Trophoblast cell (in vitro differentiated cells and primary cell): ENCODE measurements at regions not wholly inside any gene's neighbourhood (a gene's known extent, or its start where the extent isn't known, plus 50 kb on each side); places are given as distances from the start of the nearest gene placed in this dataset.

Experiments
- DNase-seq, 2 donors: peaks; one replicate each; pipeline ENCODE4 v3.0.0-alpha.2; 2016
- H2AFZ ChIP-seq: 2 replicates; pipeline ENCODE4 v1.6.1; 2013; ENCODE audit warnings: low read length, moderate library complexity, mild to moderate bottlenecking; ENCODE audit not compliant: insufficient read depth, poor library complexity
- H2AK5ac ChIP-seq: 2 replicates; pipeline ENCODE4 v1.6.1; 2013; ENCODE audit warnings: mild to moderate bottlenecking, low read length
- H2BK120ac ChIP-seq: 2 replicates; pipeline ENCODE4 v1.6.1; 2013; ENCODE audit warnings: low read length, mild to moderate bottlenecking, moderate library complexity; ENCODE audit not compliant: insufficient read depth, poor library complexity
- H2BK12ac ChIP-seq: 2 replicates; pipeline ENCODE4 v1.6.1; 2013; ENCODE audit warnings: mild to moderate bottlenecking, low read length, moderate library complexity
- H2BK5ac ChIP-seq: 2 replicates; pipeline ENCODE4 v1.6.1; 2013; ENCODE audit warnings: low read length, low read depth, moderate library complexity, mild to moderate bottlenecking; ENCODE audit not compliant: poor library complexity
- H3K14ac ChIP-seq: 2 replicates; pipeline ENCODE4 v1.6.1; 2013; ENCODE audit warnings: mild to moderate bottlenecking, low read length
- H3K18ac ChIP-seq: 2 replicates; pipeline ENCODE4 v1.6.1; 2013; ENCODE audit warnings: mild to moderate bottlenecking, low read length
- H3K23ac ChIP-seq: 2 replicates; pipeline ENCODE4 v1.6.1; 2013; ENCODE audit warnings: low read length
- H3K27ac ChIP-seq: 2 replicates; pipeline ENCODE4 v1.5.1; 2013; ENCODE audit warnings: low read depth, mild to moderate bottlenecking, inconsistent platforms, low read length, moderate library complexity
- H3K27me3 ChIP-seq: 2 replicates; pipeline ENCODE4 v1.6.1; 2013; ENCODE audit warnings: inconsistent platforms, mild to moderate bottlenecking, low read length, moderate library complexity; ENCODE audit not compliant: insufficient read depth
- H3K36me3 ChIP-seq, 2 experiments: 1 replicate in 1 of 2; 2 replicates in 1 of 2; pipeline ENCODE4 v1.6.1; 2013; ENCODE audit warnings: low read length in 2 of 2, mild to moderate bottlenecking in 2 of 2, moderate library complexity in 1 of 2; ENCODE audit not compliant: insufficient read depth in 2 of 2, control insufficient read depth in 1 of 2
- H3K4ac ChIP-seq: 2 replicates; pipeline ENCODE4 v1.6.1; 2013; ENCODE audit warnings: low read depth, mild to moderate bottlenecking, low read length, moderate library complexity
- H3K4me1 ChIP-seq, 2 experiments: 1 replicate in 1 of 2; 2 replicates in 1 of 2; pipeline ENCODE4 v1.6.1; 2013; ENCODE audit warnings: low read length in 2 of 2, mild to moderate bottlenecking in 2 of 2, moderate library complexity in 1 of 2; ENCODE audit not compliant: insufficient read depth in 2 of 2, control insufficient read depth in 1 of 2
- H3K4me2 ChIP-seq: 2 replicates; pipeline ENCODE4 v1.6.1; 2013; ENCODE audit warnings: inconsistent platforms, mild to moderate bottlenecking, low read length, moderate library complexity
- H3K4me3 ChIP-seq: 2 replicates; pipeline ENCODE4 v1.5.1; 2013; ENCODE audit warnings: mild to moderate bottlenecking, low read depth, low read length, inconsistent platforms
- H3K79me1 ChIP-seq: one replicate; pipeline ENCODE4 v1.6.1; 2013; ENCODE audit warnings: low read length
- H3K79me2 ChIP-seq: 2 replicates; pipeline ENCODE4 v1.6.1; 2013; ENCODE audit warnings: low read length, mild to moderate bottlenecking; ENCODE audit not compliant: control insufficient read depth, insufficient read depth, poor library complexity
- H3K9ac ChIP-seq: 2 replicates; pipeline ENCODE4 v1.6.1; 2013; ENCODE audit warnings: mild to moderate bottlenecking, low read length
- H3K9me3 ChIP-seq: 2 replicates; pipeline ENCODE4 v1.6.1; 2013; ENCODE audit warnings: low read depth, mild to moderate bottlenecking, control low read depth, inconsistent platforms, low read length; ENCODE audit not compliant: insufficient read depth
- H4K12ac ChIP-seq: 2 replicates; pipeline ENCODE4 v1.6.1; 2013; ENCODE audit warnings: low read depth, mild to moderate bottlenecking, low read length, moderate library complexity
- H4K8ac ChIP-seq: 2 replicates; pipeline ENCODE4 v1.6.1; 2013; ENCODE audit warnings: low read depth, mild to moderate bottlenecking, low read length, moderate library complexity
- H4K91ac ChIP-seq: one replicate; pipeline ENCODE4 v1.6.1; 2013; ENCODE audit warnings: low read depth, mild to moderate bottlenecking, low read length, moderate library complexity
- WGBS: extraction: QIAGEN DNeasy Blood & Tissue Kit; methylation state at CpG from one replicate; pipeline ENCODE4 v1.1.7; 2013; ENCODE audit warnings: missing lambda C conversion rate; ENCODE audit not compliant: insufficient read length, insufficient coverage; ENCODE audit errors: extremely low coverage; 5-methylcytosine and 5-hydroxymethylcytosine counted together

DNA sequence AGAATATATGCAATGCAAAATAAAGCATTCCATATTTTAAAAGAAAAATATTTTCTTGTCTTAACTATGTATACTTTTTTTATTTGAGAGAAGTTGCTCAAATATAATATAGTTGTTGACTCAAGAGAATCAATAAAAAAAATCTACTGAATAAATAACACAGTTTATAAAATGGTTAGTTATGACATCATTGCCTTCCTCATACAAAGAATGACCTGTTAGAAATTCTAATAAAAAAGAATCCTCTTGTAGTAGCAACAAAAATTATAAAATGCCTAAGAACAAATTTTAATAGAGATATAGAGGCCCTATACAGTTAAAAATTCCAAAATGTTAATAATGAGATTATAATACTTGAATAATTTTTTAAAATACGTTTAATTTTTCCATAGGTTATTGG, 96.5 kb upstream of the AHI1 start:
- Histone ChIP-seq H3K9ac (no peak overlapping the region), H3K14ac (no peak overlapping the region), H3K23ac (no peak overlapping the region), H4K8ac (no peak overlapping the region), H3K79me1 (no peaks in the 10 kb centered on the region), H3K4me3 (no peak overlapping the region), H3K4ac (no peak overlapping the region), H3K27me3 (no peaks in the 10 kb centered on the region), H3K79me2 (no peaks in the 10 kb centered on the region), H2AFZ (no peak overlapping the region), H2BK12ac (no peak overlapping the region), H3K36me3 (no peaks in the 10 kb centered on the region), H2BK5ac (no peak overlapping the region), H2AK5ac (no peak overlapping the region), H3K4me1 (no peaks in the 10 kb centered on the region), H3K18ac (no peak overlapping the region), H3K4me2 (no peak overlapping the region), H2BK120ac (no peak overlapping the region), H3K9me3 (no peaks in the 10 kb centered on the region), H4K91ac (no peak overlapping the region), H4K12ac (no peak overlapping the region), H3K27ac (no peak overlapping the region)
- DNase-seq = no peak
- no CpG with 5 or more reads among the region's 1 CpG for WGBS

DNA sequence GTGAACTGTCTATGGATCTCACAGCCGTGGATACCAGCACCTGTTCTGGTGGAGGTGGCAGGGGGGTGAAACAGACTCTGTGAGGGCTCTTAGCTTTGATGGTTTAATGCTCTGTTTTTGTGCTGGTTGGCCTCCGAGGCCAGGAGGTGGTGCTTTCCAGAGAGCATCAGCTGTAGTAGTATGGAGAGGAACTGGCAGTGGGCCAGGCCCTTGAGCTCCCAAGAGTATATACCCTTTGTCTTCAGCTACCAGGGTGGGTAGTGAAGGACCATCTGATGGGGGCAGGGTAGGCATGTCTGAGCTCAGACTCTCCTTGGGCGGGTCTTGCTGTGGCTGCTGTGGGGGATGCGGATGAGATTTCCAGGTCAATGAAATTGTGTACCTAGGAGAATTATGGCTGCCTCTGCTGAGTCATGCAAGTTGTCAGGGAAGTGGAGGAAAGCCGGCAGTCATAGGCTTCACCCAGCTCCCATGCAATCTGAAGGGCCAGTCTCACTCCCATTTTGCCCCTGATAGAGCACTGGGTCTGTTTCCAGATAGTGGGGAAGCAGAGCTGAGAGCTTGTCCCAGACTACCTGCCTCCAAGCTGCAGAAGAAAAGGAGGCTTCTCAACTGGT, 102.7 kb upstream of the AHI1 start:
- Histone ChIP-seq H3K9me3 (peaks cover 3% of the 10 kb centered on the region), H3K4me3 (no peak overlapping the region), H2AK5ac (no peak overlapping the region), H3K9ac (no peak overlapping the region), H4K91ac (no peak overlapping the region), H3K4me1 (no peaks in the 10 kb centered on the region), H3K36me3 (no peaks in the 10 kb centered on the region), H3K27ac (no peak overlapping the region), H3K18ac (no peak overlapping the region), H2BK120ac (no peak overlapping the region), H3K4me2 (no peak overlapping the region), H3K14ac (no peak overlapping the region), H4K8ac (no peak overlapping the region), H2BK12ac (no peak overlapping the region), H3K4ac (no peak overlapping the region), H2AFZ (no peak overlapping the region), H3K79me2 (no peaks in the 10 kb centered on the region), H2BK5ac (no peak overlapping the region), H3K23ac (no peak overlapping the region), H3K79me1 (no peaks in the 10 kb centered on the region), H4K12ac (no peak overlapping the region), H3K27me3 (no peaks in the 10 kb centered on the region)
- WGBS = no CpG with 5 or more reads among the region's 5 CpGs
- no peak for DNase-seq

DNA sequence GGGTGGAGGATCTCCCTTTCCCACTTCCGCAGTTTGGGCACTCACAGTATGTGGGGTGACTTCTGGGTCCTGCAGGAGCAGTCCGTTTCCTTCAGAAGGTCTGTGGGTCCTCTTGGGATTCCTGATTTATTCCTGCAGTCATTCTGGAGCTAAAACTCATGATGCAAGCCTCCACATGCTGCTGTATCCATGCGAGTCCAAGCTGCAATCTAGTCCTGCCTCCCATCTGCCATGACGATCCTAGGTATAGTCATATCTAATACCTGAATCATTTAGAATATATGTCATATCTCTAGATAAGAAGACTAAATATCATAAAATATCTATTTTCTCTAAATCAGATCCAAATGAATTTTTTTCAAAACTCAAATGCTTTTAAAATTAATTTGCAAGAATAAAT, 103.4 kb upstream of the AHI1 start:
- H3K36me3 ChIP-seq = no peaks in the 10 kb centered on the region

DNA sequence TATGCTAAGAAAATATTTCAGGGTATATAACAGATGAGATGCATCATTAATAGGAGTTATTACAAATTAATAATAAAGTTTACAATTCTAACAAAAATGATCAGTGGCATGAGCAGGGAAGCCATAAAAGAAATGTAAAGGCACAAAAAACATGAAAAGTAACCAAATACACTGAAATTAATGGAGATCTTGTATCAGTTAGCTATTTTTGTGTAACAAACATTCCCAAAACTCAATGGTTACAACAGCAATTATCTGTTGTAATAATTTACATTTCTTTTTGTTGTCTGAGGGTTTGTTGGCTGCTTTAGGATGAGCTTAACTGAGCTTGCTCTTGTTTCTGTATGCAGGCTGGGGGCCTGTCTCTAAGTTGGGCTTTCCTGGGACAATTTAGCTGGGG, 104.3 kb upstream of the AHI1 start:
- Histone ChIP-seq H4K12ac (no peak overlapping the region), H4K8ac (no peak overlapping the region), H3K9me3 (peaks cover 3% of the 10 kb centered on the region), H3K4me3 (no peak overlapping the region), H2BK120ac (no peak overlapping the region), H3K27ac (no peak overlapping the region), H3K79me1 (no peaks in the 10 kb centered on the region), H2AFZ (no peak overlapping the region), H4K91ac (no peak overlapping the region), H3K27me3 (no peaks in the 10 kb centered on the region), H2BK12ac (no peak overlapping the region), H3K79me2 (no peaks in the 10 kb centered on the region), H3K36me3 (no peaks in the 10 kb centered on the region), H3K18ac (no peak overlapping the region), H2BK5ac (no peak overlapping the region), H3K4me2 (no peak overlapping the region), H3K14ac (no peak overlapping the region), H3K23ac (no peak overlapping the region), H2AK5ac (no peak overlapping the region), H3K4me1 (no peaks in the 10 kb centered on the region), H3K4ac (no peak overlapping the region), H3K9ac (no peak overlapping the region)
- no peak for DNase-seq

More for the DNA sequence above, 103.4 kb upstream of the AHI1 start:
- no peak overlapping the region for H3K23ac ChIP-seq
- H3K4me1 ChIP-seq = no peaks in the 10 kb centered on the region
- no peak overlapping the region for H4K91ac ChIP-seq
- H3K14ac ChIP-seq = no peak overlapping the region
- H4K12ac ChIP-seq = no peak overlapping the region
- no peak overlapping the region for H2BK12ac ChIP-seq
- no peak overlapping the region for H2AFZ ChIP-seq
- no peak overlapping the region for H3K18ac ChIP-seq
- no peak overlapping the region for H2AK5ac ChIP-seq
- no peak overlapping the region for H4K8ac ChIP-seq
- no peaks in the 10 kb centered on the region for H3K79me1 ChIP-seq
- peaks cover 3% of the 10 kb centered on the region for H3K9me3 ChIP-seq
- H3K4me2 ChIP-seq = no peak overlapping the region
- H2BK120ac ChIP-seq = no peak overlapping the region
- H3K27ac ChIP-seq = no peak overlapping the region
- H3K4me3 ChIP-seq = no peak overlapping the region
- H3K79me2 ChIP-seq = no peaks in the 10 kb centered on the region
- no peak for DNase-seq
- no CpG with 5 or more reads among the region's 4 CpGs for WGBS
- H3K27me3 ChIP-seq = no peaks in the 10 kb centered on the region
- no peak overlapping the region for H3K9ac ChIP-seq
- no peak overlapping the region for H3K4ac ChIP-seq
- no peak overlapping the region for H2BK5ac ChIP-seq
